Epithelial cell of esophagus (primary cell): ENCODE measurements at regions not wholly inside any gene's neighbourhood (a gene's known extent, or its start where the extent isn't known, plus 50 kb on each side); places are given as distances from the start of the nearest gene placed in this dataset.
"Not testable (repeated sequence)": the region's sequence is repeated elsewhere in the genome, so short reads cannot be mapped to it uniquely, and the experiment has no call there.

Experiments
- DNase-seq: peaks from one replicate; pipeline ENCODE4 v3.0.0; 2010; ENCODE audit warnings: low read depth
- H3K4me3 ChIP-seq: 2 replicates; pipeline ENCODE4 v1.5.1; 2011; ENCODE audit warnings: mild to moderate bottlenecking, low read length, control low read depth
- TF ChIP-seq, protein P1 (sequence below): IDR thresholded peaks from 2 replicates; pipeline ENCODE4 v1.5.1; 2011; ENCODE audit warnings: low read depth, mild to moderate bottlenecking, low read length, control low read depth, inconsistent platforms; ENCODE audit not compliant: insufficient read depth; ENCODE audit errors: missing control alignments

DNA sequence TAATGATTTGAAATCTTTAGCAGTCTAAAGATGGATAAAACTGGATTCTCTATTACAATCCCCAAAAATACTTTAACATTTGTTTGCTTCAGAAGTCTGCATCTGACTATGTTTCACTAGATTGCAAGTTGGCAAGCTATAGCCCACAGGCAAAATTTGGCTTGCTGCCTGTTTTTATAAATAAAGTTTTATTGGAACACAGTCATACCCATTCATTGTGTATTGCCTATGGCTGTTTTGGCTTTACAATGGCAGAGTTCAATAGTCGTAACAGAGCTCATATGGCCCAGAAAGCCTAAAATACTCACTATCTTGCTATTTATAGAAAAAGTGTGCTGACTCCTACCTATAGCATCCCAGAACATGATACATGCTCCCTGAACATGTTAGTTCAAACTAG is 89.0 kb upstream of the GPR141 start:
- DNase-seq, result no peak
- TF ChIP-seq, protein P1, sequence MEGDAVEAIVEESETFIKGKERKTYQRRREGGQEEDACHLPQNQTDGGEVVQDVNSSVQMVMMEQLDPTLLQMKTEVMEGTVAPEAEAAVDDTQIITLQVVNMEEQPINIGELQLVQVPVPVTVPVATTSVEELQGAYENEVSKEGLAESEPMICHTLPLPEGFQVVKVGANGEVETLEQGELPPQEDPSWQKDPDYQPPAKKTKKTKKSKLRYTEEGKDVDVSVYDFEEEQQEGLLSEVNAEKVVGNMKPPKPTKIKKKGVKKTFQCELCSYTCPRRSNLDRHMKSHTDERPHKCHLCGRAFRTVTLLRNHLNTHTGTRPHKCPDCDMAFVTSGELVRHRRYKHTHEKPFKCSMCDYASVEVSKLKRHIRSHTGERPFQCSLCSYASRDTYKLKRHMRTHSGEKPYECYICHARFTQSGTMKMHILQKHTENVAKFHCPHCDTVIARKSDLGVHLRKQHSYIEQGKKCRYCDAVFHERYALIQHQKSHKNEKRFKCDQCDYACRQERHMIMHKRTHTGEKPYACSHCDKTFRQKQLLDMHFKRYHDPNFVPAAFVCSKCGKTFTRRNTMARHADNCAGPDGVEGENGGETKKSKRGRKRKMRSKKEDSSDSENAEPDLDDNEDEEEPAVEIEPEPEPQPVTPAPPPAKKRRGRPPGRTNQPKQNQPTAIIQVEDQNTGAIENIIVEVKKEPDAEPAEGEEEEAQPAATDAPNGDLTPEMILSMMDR, result no peak
- H3K4me3 ChIP-seq, result no peak overlapping the region

DNA sequence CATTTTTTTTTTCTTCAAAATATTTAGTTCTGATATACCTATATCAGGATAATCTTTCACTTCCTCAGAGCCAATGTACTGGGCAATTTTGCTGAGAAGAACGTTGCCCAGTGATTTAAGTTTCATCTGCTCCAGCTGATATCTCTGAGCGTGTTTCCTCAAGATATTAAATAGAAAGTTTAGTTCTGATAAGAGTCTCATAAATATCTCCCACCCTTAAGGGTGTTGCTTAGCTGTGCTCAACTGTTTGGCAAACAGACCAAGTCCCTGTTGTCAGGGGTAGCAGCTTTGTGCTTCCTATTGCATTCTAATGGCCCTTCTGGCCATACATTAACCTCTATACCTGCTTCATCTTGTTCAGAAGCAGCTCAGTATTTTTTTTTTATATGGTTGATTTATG is 84.7 kb upstream of the GPR141 start:
- H3K4me3 ChIP-seq, result no peak overlapping the region
- no peak for DNase-seq
- TF ChIP-seq, protein P1, result no peak

DNA sequence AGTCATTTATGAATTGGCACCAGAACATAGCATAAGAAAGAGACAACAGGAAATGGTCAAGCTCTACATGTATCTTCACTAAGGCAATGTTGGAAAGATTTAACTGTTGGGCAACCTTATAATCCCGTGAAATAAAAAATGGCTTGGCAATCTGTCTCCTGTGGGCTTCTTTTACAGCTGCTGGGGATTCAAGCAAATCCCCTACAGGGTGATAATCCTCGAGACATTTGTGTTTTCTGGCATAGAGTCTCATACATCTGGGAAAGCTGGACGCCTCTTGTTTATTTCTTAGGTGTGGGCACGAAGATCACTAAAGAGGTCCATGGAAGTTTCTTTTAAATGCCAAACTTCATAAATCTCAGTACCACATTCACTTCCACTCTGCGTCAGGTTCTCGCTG is 82.2 kb upstream of the GPR141 start:
- DNase-seq, result no peak
- TF ChIP-seq, protein P1, result no peak
- H3K4me3 ChIP-seq, result no peak overlapping the region

DNA sequence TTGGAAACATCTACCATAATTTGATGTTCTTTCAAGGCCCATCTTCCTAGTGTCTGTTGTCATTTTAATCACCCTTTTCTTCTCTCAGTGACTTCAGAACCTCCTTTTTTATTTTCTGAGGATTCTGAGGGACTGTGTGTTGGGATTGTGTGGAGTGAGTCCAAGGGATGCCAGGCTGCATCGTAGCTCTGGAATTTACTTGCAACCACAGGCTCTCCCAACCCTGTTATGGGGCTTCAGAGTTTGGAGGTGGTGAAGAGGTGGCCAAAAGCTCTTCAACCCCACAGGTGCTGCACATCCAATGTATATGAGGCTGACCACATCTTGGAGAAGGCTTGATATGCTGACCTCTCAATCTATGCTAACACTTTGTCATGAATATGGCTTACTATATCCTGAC is 79.5 kb upstream of the GPR141 start:
- no peak overlapping the region for H3K4me3 ChIP-seq
- TF ChIP-seq, protein P1, result no peak
- DNase-seq, result no peak

DNA sequence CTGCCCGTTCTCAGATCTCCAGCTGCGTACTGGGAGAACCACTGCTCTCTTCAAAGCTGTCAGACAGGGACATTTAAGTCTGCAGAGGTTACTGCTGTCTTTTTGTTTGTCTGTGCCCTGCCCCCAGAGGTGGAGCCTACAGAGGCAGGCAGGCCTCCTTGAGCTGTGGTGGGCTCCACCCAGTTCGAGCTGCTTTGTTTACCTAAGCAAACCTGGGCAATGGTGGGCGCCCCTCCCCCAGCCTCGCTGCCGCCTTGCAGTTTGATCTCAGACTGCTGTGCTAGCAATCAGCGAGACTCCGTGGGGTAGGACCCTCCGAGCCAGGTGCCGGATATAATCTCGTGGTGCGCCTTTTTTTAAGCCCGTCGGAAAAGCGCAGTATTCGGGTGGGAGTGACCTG is 66.2 kb upstream of the GPR141 start:
- DNase-seq, H3K4me3 ChIP-seq: not testable (repeated sequence)

DNA sequence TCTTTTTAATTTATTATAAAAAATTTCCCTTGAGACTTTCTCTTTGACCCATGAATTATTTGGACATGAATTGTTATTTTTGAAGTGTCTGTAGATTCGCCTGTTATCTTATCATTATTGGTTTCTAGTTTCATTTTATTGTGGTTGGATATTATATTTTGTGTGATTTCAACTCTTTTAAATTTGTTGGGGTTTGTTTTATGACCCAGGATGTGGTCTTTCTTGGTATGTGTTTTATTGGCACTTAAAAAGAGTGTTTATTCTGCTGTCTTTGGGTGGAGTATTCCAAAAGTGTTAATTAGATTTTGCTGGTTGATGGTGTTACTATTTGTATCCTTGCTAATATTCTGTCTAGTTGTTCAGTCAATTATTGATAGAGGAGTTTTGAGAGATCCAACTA is 50.5 kb upstream of the GPR141 start:
- no peak for DNase-seq
- no peak overlapping the region for H3K4me3 ChIP-seq
- TF ChIP-seq, protein P1, result no peak
